NCI-H2107 treated with DMSO at 0.1 percent for 48 hours (cell line): ENCODE measurements at regions not wholly inside any gene's neighbourhood (a gene's known extent, or its start where the extent isn't known, plus 50 kb on each side); places are given as distances from the start of the nearest gene placed in this dataset.

Experiments used
- DNase-seq: peaks from one replicate; lab custom pipeline; 2025; ENCODE audit not compliant: unreplicated experiment; lab: John Stamatoyannopoulos, UW

GRCh38 chr15:70355275-70355795, 257.6 kb upstream of the TLE3 start:
- no peak for DNase-seq

- DNase-seq = no peak
Observed at GRCh38 chr15:70354346-70354905, 256.7 kb upstream of the TLE3 start.

- DNase-seq = no peak
Observed at GRCh38 chr15:70353606-70354345, 256.1 kb upstream of the TLE3 start.

- DNase-seq = no peak
Observed at GRCh38 chr15:70351941-70352774, 254.4 kb upstream of the TLE3 start.

- no peak for DNase-seq
Observed at GRCh38 chr15:70351391-70351790, 253.7 kb upstream of the TLE3 start.

GRCh38 chr15:70348581-70349344, 251.0 kb upstream of the TLE3 start:
- peak; percentile 81 for DNase-seq

GRCh38 chr15:70348226-70348543, 250.5 kb upstream of the TLE3 start:
- peak; percentile 82 for DNase-seq

GRCh38 chr15:70347321-70348225, 249.9 kb upstream of the TLE3 start:
- no peak for DNase-seq

- no peak for DNase-seq
Observed at GRCh38 chr15:70345251-70346019, 247.7 kb upstream of the TLE3 start.

GRCh38 chr15:70344666-70345065, 246.9 kb upstream of the TLE3 start:
- DNase-seq = peak; percentile 67

GRCh38 chr15:70343961-70344621, 246.4 kb upstream of the TLE3 start:
- DNase-seq = peak; percentile 59

GRCh38 chr15:70342554-70343548, 245.1 kb upstream of the TLE3 start:
- no peak for DNase-seq

GRCh38 chr15:70342141-70342540, 244.4 kb upstream of the TLE3 start:
- DNase-seq = no peak

- DNase-seq = no peak
Observed at GRCh38 chr15:70341566-70341965, 243.8 kb upstream of the TLE3 start.

- DNase-seq = no peak
Observed at GRCh38 chr15:70340494-70340870, 242.8 kb upstream of the TLE3 start.

GRCh38 chr15:70339571-70340493, 242.1 kb upstream of the TLE3 start:
- peak; percentile 39 for DNase-seq
